Glomerular visceral epithelial cell (primary cell): ENCODE measurements at regions not wholly inside any gene's neighbourhood (a gene's known extent, or its start where the extent isn't known, plus 50 kb on each side); places are given as distances from the start of the nearest gene placed in this dataset.
"Not testable (repeated sequence)": the region's sequence is repeated elsewhere in the genome, so short reads cannot be mapped to it uniquely, and the experiment has no call there.

ENCODE experiments used
- DNase-seq: peaks from one replicate; pipeline ENCODE4 v3.0.0-alpha.2; 2016; ENCODE audit errors: extremely low spot score

GRCh38 chr1:56268519-56269140 is 310.7 kb downstream of the PLPP3 start:
- no peak for DNase-seq

GRCh38 chr1:56267611-56268010 is 311.8 kb downstream of the PLPP3 start:
- DNase-seq = no peak

- no peak for DNase-seq
These were observed 313.0 kb downstream of the PLPP3 start for GRCh38 chr1:56266359-56266758.

GRCh38 chr1:56265216-56265615 is 314.1 kb downstream of the PLPP3 start:
- no peak for DNase-seq

GRCh38 chr1:56263908-56264307 is 315.5 kb downstream of the PLPP3 start:
- no peak for DNase-seq

GRCh38 chr1:56258371-56258770 is 321.0 kb downstream of the PLPP3 start:
- DNase-seq = no peak

GRCh38 chr1:56257726-56258125 is 321.6 kb downstream of the PLPP3 start:
- no peak for DNase-seq

GRCh38 chr1:56256153-56257000 is 323.0 kb downstream of the PLPP3 start:
- no peak for DNase-seq

- no peak for DNase-seq
These were observed 323.7 kb downstream of the PLPP3 start for GRCh38 chr1:56255516-56256152.

- no peak for DNase-seq
These were observed 325.2 kb downstream of the PLPP3 start for GRCh38 chr1:56254130-56254529.

- no peak for DNase-seq
These were observed 328.6 kb downstream of the PLPP3 start for GRCh38 chr1:56250809-56251208.

GRCh38 chr1:56249234-56249633 is 330.1 kb downstream of the PLPP3 start:
- DNase-seq = no peak

GRCh38 chr1:56248138-56248537 is 331.2 kb downstream of the PLPP3 start:
- no peak for DNase-seq

- DNase-seq = not testable (repeated sequence)
These were observed 332.6 kb downstream of the PLPP3 start for GRCh38 chr1:56246726-56247125.

- no peak for DNase-seq
These were observed 339.0 kb downstream of the PLPP3 start for GRCh38 chr1:56240400-56240799.

GRCh38 chr1:56237491-56238064 is 341.8 kb downstream of the PLPP3 start:
- DNase-seq = no peak

- DNase-seq = no peak
These were observed 342.7 kb downstream of the PLPP3 start for GRCh38 chr1:56236688-56237087.

GRCh38 chr1:56235909-56236510 is 343.4 kb downstream of the PLPP3 start:
- DNase-seq = no peak

GRCh38 chr1:56229186-56229585 is 350.2 kb downstream of the PLPP3 start:
- no peak for DNase-seq

- no peak for DNase-seq
These were observed 351.5 kb downstream of the PLPP3 start for GRCh38 chr1:56227886-56228285.

GRCh38 chr1:56227401-56227800 is 352.0 kb downstream of the PLPP3 start:
- DNase-seq = no peak
